ENCODE measurements at regions not wholly inside any gene's neighbourhood (a gene's known extent, or its start where the extent isn't known, plus 50 kb on each side); places are given as distances from the start of the nearest gene placed in this dataset.

- no peak for DNase-seq
Observed at GRCh38 chr4:18403327-18403726, 381.8 kb upstream of the LCORL start.

- DNase-seq = no peak
Observed at GRCh38 chr4:18401868-18402267, 380.3 kb upstream of the LCORL start.

- DNase-seq = no peak
Observed at GRCh38 chr4:18401425-18401824, 379.9 kb upstream of the LCORL start.

GRCh38 chr4:18398661-18399060 is 377.1 kb upstream of the LCORL start:
- DNase-seq = no peak

- no peak for DNase-seq
Observed at GRCh38 chr4:18397681-18398390, 376.3 kb upstream of the LCORL start.

GRCh38 chr4:18394656-18395055 is 373.1 kb upstream of the LCORL start:
- DNase-seq = no peak

- no peak for DNase-seq
Observed at GRCh38 chr4:18391354-18391728, 369.8 kb upstream of the LCORL start.

- DNase-seq = no peak
Observed at GRCh38 chr4:18390655-18391353, 369.2 kb upstream of the LCORL start.

GRCh38 chr4:18389115-18389514 is 367.6 kb upstream of the LCORL start:
- no peak for DNase-seq

- no peak for DNase-seq
Observed at GRCh38 chr4:18388039-18388438, 366.5 kb upstream of the LCORL start.

GRCh38 chr4:18381186-18381585 is 359.6 kb upstream of the LCORL start:
- DNase-seq = no peak

- no peak for DNase-seq
Observed at GRCh38 chr4:18369561-18369960, 348.0 kb upstream of the LCORL start.

GRCh38 chr4:18366892-18367291 is 345.3 kb upstream of the LCORL start:
- no peak for DNase-seq

GRCh38 chr4:18366136-18366535 is 344.6 kb upstream of the LCORL start:
- no peak for DNase-seq

- DNase-seq = no peak
Observed at GRCh38 chr4:18343581-18343980, 322.0 kb upstream of the LCORL start.

GRCh38 chr4:18342847-18343246 is 321.3 kb upstream of the LCORL start:
- DNase-seq = no peak

- DNase-seq = no peak
Observed at GRCh38 chr4:18321956-18322530, 300.5 kb upstream of the LCORL start.

GRCh38 chr4:18319431-18319830 is 297.9 kb upstream of the LCORL start:
- DNase-seq = no peak

- no peak for DNase-seq
Observed at GRCh38 chr4:18318682-18319388, 297.3 kb upstream of the LCORL start.

GRCh38 chr4:18314731-18315130 is 293.2 kb upstream of the LCORL start:
- DNase-seq = no peak

- DNase-seq = no peak
Observed at GRCh38 chr4:18297684-18298083, 276.1 kb upstream of the LCORL start.

GRCh38 chr4:18296411-18296810 is 274.9 kb upstream of the LCORL start:
- DNase-seq = no peak

- DNase-seq = no peak
Observed at GRCh38 chr4:18294846-18295245, 273.3 kb upstream of the LCORL start.

GRCh38 chr4:18294021-18294420 is 272.5 kb upstream of the LCORL start:
- no peak for DNase-seq

All from stimulated activated CD4-positive, alpha-beta T cell treated with anti-CD3 and anti-CD28 coated beads, Interleukin-4, amount 100 ng/mL, for 4 hours (primary cell).